IPS DF 4.7 (cell line): ENCODE measurements at regions not wholly inside any gene's neighbourhood (a gene's known extent, or its start where the extent isn't known, plus 50 kb on each side); places are given as distances from the start of the nearest gene placed in this dataset.
A peak's percentile ranks its signal among the peaks of the same experiment; 100 is the strongest.

Experiments used
- DNase-seq: peaks from one replicate; pipeline ENCODE4 v3.0.0-alpha.2; 2013; ENCODE audit warnings: low spot score; ENCODE audit errors: extremely low read depth

GRCh38 chrX:23525531-23525930, 141.8 kb upstream of the PRDX4 start:
- no peak for DNase-seq

- DNase-seq, result no peak
These were observed 126.8 kb upstream of the PRDX4 start for GRCh38 chrX:23540532-23540931.

DNA sequence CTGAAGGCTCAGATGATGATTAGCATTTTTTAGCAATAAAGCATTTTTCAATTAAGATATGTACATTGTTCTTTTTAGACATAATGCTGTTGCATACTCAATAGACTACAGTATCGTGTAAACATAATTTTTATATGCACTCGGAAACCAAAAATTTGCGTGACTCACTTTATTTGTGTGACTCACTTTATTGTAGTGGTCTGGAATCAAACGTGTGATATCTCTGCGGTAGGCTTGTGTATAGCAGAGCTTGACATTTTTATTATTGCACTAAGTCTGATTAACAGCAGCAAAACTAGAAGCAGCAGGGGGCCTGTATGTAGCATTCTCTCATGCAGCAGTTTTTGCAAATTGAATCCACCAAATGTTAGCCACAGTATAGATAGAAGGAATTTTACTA, 119.1 kb upstream of the PRDX4 start:
- DNase-seq, result no peak

DNA sequence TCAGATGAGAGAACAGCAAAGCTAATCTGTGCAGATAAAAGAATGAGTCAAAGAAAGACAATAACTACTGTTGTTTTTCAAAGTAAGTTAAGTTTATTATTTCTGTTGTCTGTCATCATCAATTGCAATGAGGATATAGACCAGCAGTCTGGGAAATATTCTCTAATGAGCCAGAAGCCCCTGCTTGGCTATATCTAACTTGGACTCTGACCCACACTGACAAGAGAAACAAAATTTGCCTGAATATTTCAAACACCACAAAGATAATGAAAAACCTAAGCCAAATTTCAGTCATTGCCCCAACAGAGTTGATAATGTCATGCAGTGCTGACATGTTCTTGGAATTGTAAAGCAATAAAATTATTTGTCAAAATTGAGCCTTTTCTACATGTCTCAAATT, 115.0 kb upstream of the PRDX4 start:
- no peak for DNase-seq

DNA sequence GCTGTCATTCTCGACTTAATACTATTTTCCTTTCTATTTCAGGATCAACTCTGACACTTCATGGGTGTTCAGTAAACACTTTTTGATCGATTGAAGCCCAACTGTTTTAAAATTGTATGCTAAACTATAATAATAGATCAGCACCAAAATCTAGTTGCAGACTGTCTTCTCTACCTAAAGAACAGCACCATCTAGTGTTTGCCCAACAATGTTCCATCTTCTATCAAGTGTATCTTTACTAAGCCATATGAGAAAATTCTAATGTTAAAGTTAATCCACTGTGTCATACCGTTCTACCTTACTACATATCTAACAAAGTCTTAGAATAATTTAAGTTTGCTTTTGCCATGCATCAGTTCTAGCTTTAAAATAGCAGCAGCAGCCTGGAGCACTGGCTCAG, 113.0 kb upstream of the PRDX4 start:
- DNase-seq, result peak; percentile 7

DNA sequence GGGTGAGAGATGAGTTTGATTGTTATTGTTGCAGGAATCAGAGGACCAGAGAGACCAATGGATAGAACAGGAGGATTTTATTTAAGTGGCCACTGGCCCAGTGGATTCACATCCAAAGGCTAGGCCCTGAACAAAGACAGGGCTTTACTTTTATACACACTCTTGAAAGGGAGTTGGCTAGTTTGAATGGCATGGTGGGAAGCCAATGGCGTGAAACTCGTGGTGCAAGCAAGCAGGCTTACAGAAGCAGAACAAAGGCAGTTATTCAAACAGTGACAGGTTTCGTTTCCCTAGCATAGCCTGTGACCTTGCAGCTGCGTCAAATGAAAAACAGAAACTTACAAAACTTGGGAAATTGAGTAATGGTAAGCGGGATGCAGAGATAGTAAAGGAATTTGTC, 110.2 kb upstream of the PRDX4 start:
- DNase-seq, result no peak

DNA sequence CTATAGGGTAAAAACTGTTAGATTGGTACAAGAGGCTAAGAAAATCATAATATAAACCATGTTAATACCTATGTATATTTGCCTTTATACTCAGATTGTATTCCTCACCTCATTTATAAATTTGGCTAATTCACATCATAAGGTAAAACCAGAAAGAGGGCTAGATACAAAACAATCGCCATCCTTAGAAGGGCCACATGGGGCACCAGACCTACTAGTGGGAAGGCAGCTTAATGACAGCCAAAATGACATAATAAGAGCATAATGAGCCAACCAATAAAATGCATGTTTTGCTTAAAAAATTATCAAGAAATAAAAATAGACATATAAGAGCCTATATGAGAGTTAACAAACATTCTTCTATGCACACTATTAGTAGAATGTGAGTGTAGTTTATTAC, 107.3 kb upstream of the PRDX4 start:
- DNase-seq, result no peak

- no peak for DNase-seq
These were observed 96.5 kb upstream of the PRDX4 start for GRCh38 chrX:23570674-23571343.

- DNase-seq, result no peak
These were observed 92.0 kb upstream of the PRDX4 start for GRCh38 chrX:23575281-23575680.

GRCh38 chrX:23578079-23578478, 89.2 kb upstream of the PRDX4 start:
- no peak for DNase-seq

DNA sequence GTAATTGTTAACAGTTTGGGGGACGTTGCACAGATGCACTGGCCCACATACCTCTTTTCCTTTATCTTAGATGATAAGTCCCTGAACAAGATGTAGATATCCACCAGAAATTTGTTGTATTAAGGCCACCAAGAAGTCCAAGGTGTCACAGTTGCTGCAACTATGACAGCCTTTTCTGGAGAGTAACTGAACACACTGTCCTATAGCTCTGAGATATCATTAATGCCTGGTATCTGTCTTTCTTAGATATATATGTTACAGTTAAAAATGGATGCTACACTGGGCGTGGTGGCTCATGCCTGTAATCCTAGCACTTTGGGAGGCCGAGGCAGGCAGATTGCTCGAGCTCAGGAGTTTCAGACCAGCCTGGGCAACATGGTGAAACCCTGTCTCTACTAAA, 77.8 kb upstream of the PRDX4 start:
- DNase-seq, result no peak

DNA sequence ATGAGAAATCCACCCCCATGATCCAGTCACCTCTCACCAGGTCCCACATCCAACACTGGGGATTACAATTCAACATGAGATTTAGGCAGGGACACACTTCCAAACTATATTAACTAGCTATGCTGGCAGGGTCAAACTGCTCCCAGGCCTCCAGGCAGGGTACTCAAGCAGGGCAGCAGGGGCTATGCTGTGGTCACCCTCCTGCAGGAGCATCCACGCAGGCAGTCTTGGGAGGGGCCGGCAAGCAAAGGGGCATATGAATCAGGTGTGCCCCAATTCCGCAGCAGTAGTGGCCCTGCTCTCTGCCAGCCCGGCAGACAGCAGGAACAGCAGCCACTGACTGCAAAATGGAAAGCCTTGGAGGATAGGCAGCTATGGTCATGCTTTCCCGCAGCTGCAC, 74.6 kb upstream of the PRDX4 start:
- no peak for DNase-seq

DNA sequence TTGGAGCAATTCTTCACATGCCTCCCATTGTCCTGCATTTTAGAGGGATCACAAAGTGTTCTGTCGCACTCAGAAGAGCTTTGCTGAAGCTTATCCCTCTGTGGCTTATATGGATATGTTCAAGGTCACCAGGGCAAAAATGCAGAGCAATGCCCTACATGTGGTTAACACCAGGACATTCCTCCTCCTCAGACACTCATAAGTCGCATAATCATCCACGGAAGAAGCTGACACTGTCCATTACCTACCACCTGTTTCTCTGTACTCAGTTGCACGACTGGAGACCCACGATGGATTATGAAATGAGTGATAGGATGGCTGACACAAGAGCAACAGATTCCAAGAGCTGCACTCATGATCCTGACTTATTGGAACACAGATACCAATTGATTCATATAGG, 68.7 kb upstream of the PRDX4 start:
- DNase-seq, result no peak

DNA sequence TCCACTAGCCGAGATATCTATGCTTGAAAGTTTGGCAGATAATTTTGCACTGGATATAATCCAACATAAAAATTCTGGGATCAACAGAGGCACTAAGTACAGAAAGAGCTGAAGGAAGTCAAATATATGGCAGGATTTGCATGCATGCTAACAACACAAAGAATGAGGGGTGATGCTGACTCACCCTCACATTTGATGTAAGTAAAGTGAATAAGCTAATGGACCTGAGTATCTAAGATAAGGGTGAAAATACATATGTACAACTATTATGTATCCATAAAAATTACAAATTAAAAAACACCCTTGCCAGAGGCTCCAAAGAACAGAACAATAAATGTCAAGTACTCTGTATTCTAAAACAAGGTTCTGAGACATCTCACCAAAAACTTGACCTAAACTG, 63.8 kb upstream of the PRDX4 start:
- no peak for DNase-seq

DNA sequence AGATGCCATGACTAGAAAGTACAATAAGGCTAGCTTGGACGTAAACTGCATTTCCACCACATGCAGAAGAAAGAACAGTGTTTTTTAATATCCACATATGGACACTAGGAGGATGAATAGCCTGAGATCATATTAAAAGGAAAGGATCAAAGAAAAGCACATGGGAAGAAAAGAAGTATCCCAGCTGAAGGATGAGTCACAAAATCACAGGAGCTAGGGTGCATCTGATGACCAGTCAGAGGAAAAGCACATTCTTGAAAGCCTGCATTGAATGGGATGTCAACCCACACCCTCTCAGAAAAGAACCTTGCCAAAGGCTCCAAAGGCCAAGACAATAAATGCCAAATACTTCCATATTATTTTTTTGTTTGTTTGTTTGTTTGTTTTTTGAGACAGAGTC, 56.8 kb upstream of the PRDX4 start:
- DNase-seq, result no peak

DNA sequence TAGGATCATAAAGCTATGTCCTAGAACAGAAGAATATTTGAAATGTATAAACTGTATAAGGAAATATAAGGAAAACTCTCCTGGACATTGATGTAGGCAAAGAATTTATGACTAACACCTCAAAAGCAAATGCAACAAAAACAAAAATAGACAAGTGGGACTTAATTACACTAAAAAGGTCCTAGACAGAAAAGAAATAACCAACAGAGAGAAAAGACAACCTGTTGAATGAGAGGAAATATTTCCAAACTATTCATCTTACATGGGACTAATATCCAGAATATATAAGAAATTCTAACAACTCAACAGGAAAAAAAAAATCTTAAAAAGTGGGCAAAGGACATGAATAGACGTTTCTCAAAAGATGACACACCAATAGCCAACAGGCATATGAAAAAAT, 54.4 kb upstream of the PRDX4 start:
- no peak for DNase-seq

- no peak for DNase-seq
These were observed 50.9 kb upstream of the PRDX4 start for GRCh38 chrX:23616361-23616760.
